Colonic mucosa (tissue), 4 donors: ENCODE measurements at regions not wholly inside any gene's neighbourhood (a gene's known extent, or its start where the extent isn't known, plus 50 kb on each side); places are given as distances from the start of the nearest gene placed in this dataset.

Experiments
- DNase-seq: peaks from one replicate; pipeline ENCODE4 v3.0.0-alpha.2; 2020
- H3K27ac ChIP-seq: fragments of 200-600 bp; one replicate; pipeline ENCODE4 v1.8.0; 2021
- H3K27me3 ChIP-seq: fragments of 200-600 bp; one replicate; pipeline ENCODE4 v1.8.0; 2021
- H3K36me3 ChIP-seq: fragments of 200-600 bp; one replicate; pipeline ENCODE4 v1.8.0; 2021
- H3K4me1 ChIP-seq: fragments of 200-600 bp; one replicate; pipeline ENCODE4 v1.8.0; 2021; ENCODE audit warnings: mild to moderate bottlenecking
- H3K4me3 ChIP-seq: fragments of 200-600 bp; one replicate; pipeline ENCODE4 v1.8.0; 2021
- H3K9ac ChIP-seq, 2 donors: one replicate each; pipeline ENCODE4 v1.7.0; 2013; ENCODE audit warnings: control low read depth in 2 of 2, low read depth in 2 of 2, low read length in 2 of 2
- H3K9me3 ChIP-seq: fragments of 200-600 bp; one replicate; pipeline ENCODE4 v1.8.0; 2021
- CTCF ChIP-seq: fragments of 200-600 bp; IDR thresholded peaks from one replicate; pipeline ENCODE4 v1.8.0; 2022; ENCODE audit warnings: antibody characterized with exemption, mild to moderate bottlenecking
- intact Hi-C: fragments of 100-400 bp; cut with DNase I; formaldehyde crosslinking; loops from one replicate; pipeline ENCODE4 v1.14.1; 2022
- donor health status: healthy.
- donor health status: DM: no; HTN: no; CAD: no.
- donor health status: DM: no; HTN: no; CAD: no.

- Histone ChIP-seq H3K27ac (no peak overlapping the region), H3K4me3 (no peak overlapping the region), H3K9me3 (no peaks in the 10 kb centered on the region), H3K36me3 (no peaks in the 10 kb centered on the region), H3K4me1 (peaks cover 4% of the 10 kb centered on the region), H3K27me3 (no peaks in the 10 kb centered on the region), H3K9ac (no peak overlapping the region)
- intact Hi-C loops, result no loop called here
- DNase-seq, result peak; percentile 12
- no peak for TF ChIP-seq CTCF
These were observed 125.6 kb upstream of the HS6ST1 start for GRCh38 chr2:128444121-128444771.

- peak; percentile 14 for DNase-seq
- Histone ChIP-seq H3K27ac (no peak overlapping the region), H3K27me3 (no peaks in the 10 kb centered on the region), H3K4me1 (peaks cover 4% of the 10 kb centered on the region), H3K36me3 (no peaks in the 10 kb centered on the region), H3K9ac (no peak overlapping the region), H3K4me3 (no peak overlapping the region), H3K9me3 (no peaks in the 10 kb centered on the region)
- intact Hi-C loops, result no loop called here
- no peak for TF ChIP-seq CTCF
These were observed 126.3 kb upstream of the HS6ST1 start for GRCh38 chr2:128444816-128445522.

GRCh38 chr2:128445523-128445900 is 126.8 kb upstream of the HS6ST1 start:
- no peak overlapping the region for H3K9ac ChIP-seq
- no peaks in the 10 kb centered on the region for H3K27me3 ChIP-seq
- TF ChIP-seq CTCF, result no peak
- DNase-seq, result peak; percentile 15
- intact Hi-C loops, result no loop called here
- H3K36me3 ChIP-seq, result no peaks in the 10 kb centered on the region
- H3K4me3 ChIP-seq, result no peak overlapping the region
- no peak overlapping the region for H3K27ac ChIP-seq
- no peaks in the 10 kb centered on the region for H3K9me3 ChIP-seq
- peaks cover 4% of the 10 kb centered on the region for H3K4me1 ChIP-seq

- Histone ChIP-seq H3K4me1 (peaks cover 4% of the 10 kb centered on the region), H3K4me3 (no peak overlapping the region), H3K9ac (no peak overlapping the region), H3K27ac (no peak overlapping the region), H3K9me3 (no peaks in the 10 kb centered on the region), H3K27me3 (no peaks in the 10 kb centered on the region), H3K36me3 (no peaks in the 10 kb centered on the region)
- TF ChIP-seq CTCF, result no peak
- DNase-seq, result peak; percentile 18
- intact Hi-C loops, result no loop called here
These were observed 127.6 kb upstream of the HS6ST1 start for GRCh38 chr2:128446049-128446873.

GRCh38 chr2:128446874-128447537 is 128.3 kb upstream of the HS6ST1 start:
- intact Hi-C loops, result no loop called here
- H3K27ac ChIP-seq, result no peak overlapping the region
- peaks cover 4% of the 10 kb centered on the region for H3K4me1 ChIP-seq
- H3K4me3 ChIP-seq, result no peak overlapping the region
- H3K27me3 ChIP-seq, result no peaks in the 10 kb centered on the region
- no peak overlapping the region for H3K9ac ChIP-seq
- peak; percentile 13 for DNase-seq
- no peak for TF ChIP-seq CTCF
- no peaks in the 10 kb centered on the region for H3K36me3 ChIP-seq
- no peaks in the 10 kb centered on the region for H3K9me3 ChIP-seq
